CD14-positive monocyte (primary cell): ENCODE measurements at regions not wholly inside any gene's neighbourhood (a gene's known extent, or its start where the extent isn't known, plus 50 kb on each side); places are given as distances from the start of the nearest gene placed in this dataset.
A peak's percentile ranks its signal among the peaks of the same experiment; 100 is the strongest.

Source experiments
- DNase-seq, 3 donors: peaks; one replicate each; pipeline ENCODE4 v3.0.0-alpha.2; 2011 to 2022
- H2AFZ ChIP-seq: 2 replicates; pipeline ENCODE4 v1.6.0; 2012; ENCODE audit warnings: mild to moderate bottlenecking, low read depth, low read length, inconsistent platforms; ENCODE audit not compliant: insufficient read depth, poor library complexity, severe bottlenecking
- H3K27ac ChIP-seq, 2 donors: 1 replicate in 1 of 2; 2 replicates in 1 of 2; pipeline ENCODE4 v1.5.1; 2012 to 2013; ENCODE audit warnings: low read length in 2 of 2, control low read depth in 1 of 2, inconsistent platforms in 1 of 2, low read depth in 1 of 2, mild to moderate bottlenecking in 1 of 2
- H3K27me3 ChIP-seq, 2 donors: one replicate each; pipeline versions ENCODE4 v1.6.0 to v1.6.1; 2011 to 2013; ENCODE audit warnings: low read length in 2 of 2; ENCODE audit not compliant: control insufficient read depth in 2 of 2, insufficient read depth in 2 of 2
- H3K36me3 ChIP-seq, 2 donors: replicated peaks in 1 of 2; 1 replicate in 1 of 2; 2 replicates in 1 of 2; pipeline versions ENCODE4 v1.5.1 to v1.6.1; 2012 to 2013; ENCODE audit warnings: low read length in 2 of 2, control low read depth in 1 of 2, inconsistent platforms in 1 of 2, mild to moderate bottlenecking in 1 of 2; ENCODE audit not compliant: insufficient read depth in 2 of 2, control insufficient read depth in 1 of 2
- H3K4me1 ChIP-seq, 2 donors: 1 replicate in 1 of 2; 2 replicates in 1 of 2; pipeline versions ENCODE4 v1.5.1 to v1.6.1; 2012 to 2013; ENCODE audit warnings: low read length in 2 of 2, control low read depth in 1 of 2, inconsistent platforms in 1 of 2, mild to moderate bottlenecking in 1 of 2, moderate library complexity in 1 of 2; ENCODE audit not compliant: insufficient read depth in 2 of 2, control insufficient read depth in 1 of 2
- H3K4me2 ChIP-seq: replicated peaks from 2 replicates; pipeline ENCODE3; 2012; ENCODE audit warnings: low read length, moderate library complexity, mild to moderate bottlenecking; ENCODE audit not compliant: poor library complexity, severe bottlenecking; ENCODE audit errors: extremely low read depth
- H3K4me3 ChIP-seq, 3 experiments: fragments of 200-600 bp in 1 of 3; sonication (generic) in 1 of 3; replicated peaks in 1 of 3; 1 replicate in 2 of 3; 2 replicates in 1 of 3; pipeline ENCODE4 v1.5.1; 2011 to 2013; ENCODE audit warnings: low read length in 3 of 3, mild to moderate bottlenecking in 3 of 3, control low read depth in 2 of 3, low read depth in 2 of 3, inconsistent platforms in 1 of 3, moderate library complexity in 1 of 3
- H3K79me2 ChIP-seq: 2 replicates; pipeline ENCODE4 v1.6.0; 2012; ENCODE audit warnings: mild to moderate bottlenecking, control low read depth, inconsistent platforms, low read length, moderate library complexity; ENCODE audit not compliant: insufficient read depth
- H3K9ac ChIP-seq: 2 replicates; pipeline ENCODE4 v1.6.0; 2017; ENCODE audit warnings: low read length, mild to moderate bottlenecking; ENCODE audit not compliant: insufficient read depth, poor library complexity, severe bottlenecking
- H3K9me3 ChIP-seq, 2 donors: replicated peaks in 1 of 2; 1 replicate in 1 of 2; 2 replicates in 1 of 2; pipeline versions ENCODE4 v1.5.1 to v1.6.1; 2012 to 2013; ENCODE audit warnings: low read length in 2 of 2, control low read depth in 1 of 2; ENCODE audit not compliant: control insufficient read depth in 1 of 2, insufficient read depth in 1 of 2
- H4K20me1 ChIP-seq: 2 replicates; pipeline ENCODE4 v1.6.0; 2012; ENCODE audit warnings: mild to moderate bottlenecking, low read length, control low read depth, moderate library complexity; ENCODE audit not compliant: insufficient read depth
- H3K27ac Mint-ChIP-seq, 7 donors: one replicate each; pipeline ENCODE4 v1.8.0; 2020; ENCODE audit warnings: mild to moderate bottlenecking in 7 of 7, mixed read lengths in 7 of 7, moderate library complexity in 6 of 7, inconsistent platforms in 2 of 7
- H3K27me3 Mint-ChIP-seq, 3 donors: one replicate each; pipeline ENCODE4 v1.8.0; 2021 to 2022; ENCODE audit warnings: low read depth in 3 of 3, mild to moderate bottlenecking in 3 of 3, mixed read lengths in 3 of 3, moderate library complexity in 3 of 3, inconsistent platforms in 1 of 3
- H3K36me3 Mint-ChIP-seq, 2 donors: one replicate each; pipeline ENCODE4 v1.8.0; 2020; ENCODE audit warnings: mixed read lengths in 2 of 2, inconsistent platforms in 1 of 2, mild to moderate bottlenecking in 1 of 2
- H3K4me1 Mint-ChIP-seq: one replicate; pipeline ENCODE4 v1.8.0; 2020; ENCODE audit warnings: mild to moderate bottlenecking, mixed read lengths
- H3K4me3 Mint-ChIP-seq, 2 donors: one replicate each; pipeline ENCODE4 v1.8.0; 2020; ENCODE audit warnings: mild to moderate bottlenecking in 2 of 2, mixed read lengths in 2 of 2, moderate library complexity in 1 of 2
- H3K9me3 Mint-ChIP-seq, 7 donors: one replicate each; pipeline ENCODE4 v1.8.0; 2020 to 2022; ENCODE audit warnings: mixed read lengths in 7 of 7, mild to moderate bottlenecking in 6 of 7, moderate library complexity in 6 of 7, inconsistent platforms in 2 of 7
- WGBS: methylation state at CpG from one replicate; pipeline ENCODE4 v1.1.5; 2013; ENCODE audit warnings: missing lambda C conversion rate; ENCODE audit not compliant: insufficient coverage; 5-methylcytosine and 5-hydroxymethylcytosine counted together
- intact Hi-C, 2 donors: fragments of 100-400 bp; cut with micrococcal nuclease; formaldehyde crosslinking; loops; one replicate each; pipeline versions ENCODE4 v1.15.0 to v1.15.1; 2023
- TF ChIP-seq, protein P1 (sequence below): fragments of 200-600 bp; IDR thresholded peaks from one replicate; pipeline ENCODE4 v1.8.0; 2022; ENCODE audit warnings: antibody characterized with exemption, mild to moderate bottlenecking

DNA sequence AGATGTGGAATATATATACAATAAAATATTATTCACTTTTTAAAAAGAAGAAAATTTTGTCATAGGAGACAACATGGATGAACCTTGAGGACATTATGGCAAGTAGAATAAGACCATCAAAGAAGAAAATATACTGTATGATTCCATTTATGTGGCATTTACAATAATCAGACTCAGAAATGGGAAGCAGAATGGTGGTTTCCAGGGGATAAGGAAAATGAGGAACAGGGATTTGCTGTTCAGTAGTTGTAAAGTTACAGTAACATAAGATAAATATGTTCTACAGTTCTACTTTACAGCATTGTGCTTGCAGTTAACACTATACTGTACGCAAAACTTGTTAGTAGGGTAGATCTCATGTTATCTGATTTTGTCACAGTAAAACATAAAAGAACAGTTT, 1271.0 kb downstream of the LRFN5 start:
- Mint-ChIP-seq H3K36me3 (no peaks in the 10 kb centered on the region), H3K4me1 (no peaks in the 10 kb centered on the region), H3K27me3 (no peaks in the 10 kb centered on the region), H3K27ac (no peak overlapping the region), H3K4me3 (no peak overlapping the region), H3K9me3 (peaks cover 0 to 2% (median 0%) of the 10 kb centered on the region in 7 donors)
- Histone ChIP-seq H3K9me3 (no peaks in the 10 kb centered on the region), H3K27ac (no peak overlapping the region), H3K36me3 (no peaks in the 10 kb centered on the region), H3K9ac (no peak overlapping the region), H3K4me3 (no peak overlapping the region), H3K4me1 (no peaks in the 10 kb centered on the region), H3K27me3 (no peaks in the 10 kb centered on the region), H3K4me2 (no peak overlapping the region), H2AFZ (no peak overlapping the region), H4K20me1 (no peaks in the 10 kb centered on the region), H3K79me2 (no peaks in the 10 kb centered on the region)
- peak in 1 of 3 donors; percentile 17 for DNase-seq
- no CpG with 5 or more reads among the region's 1 CpG for WGBS
- intact Hi-C loops = no loop called here
- TF ChIP-seq, protein P1, sequence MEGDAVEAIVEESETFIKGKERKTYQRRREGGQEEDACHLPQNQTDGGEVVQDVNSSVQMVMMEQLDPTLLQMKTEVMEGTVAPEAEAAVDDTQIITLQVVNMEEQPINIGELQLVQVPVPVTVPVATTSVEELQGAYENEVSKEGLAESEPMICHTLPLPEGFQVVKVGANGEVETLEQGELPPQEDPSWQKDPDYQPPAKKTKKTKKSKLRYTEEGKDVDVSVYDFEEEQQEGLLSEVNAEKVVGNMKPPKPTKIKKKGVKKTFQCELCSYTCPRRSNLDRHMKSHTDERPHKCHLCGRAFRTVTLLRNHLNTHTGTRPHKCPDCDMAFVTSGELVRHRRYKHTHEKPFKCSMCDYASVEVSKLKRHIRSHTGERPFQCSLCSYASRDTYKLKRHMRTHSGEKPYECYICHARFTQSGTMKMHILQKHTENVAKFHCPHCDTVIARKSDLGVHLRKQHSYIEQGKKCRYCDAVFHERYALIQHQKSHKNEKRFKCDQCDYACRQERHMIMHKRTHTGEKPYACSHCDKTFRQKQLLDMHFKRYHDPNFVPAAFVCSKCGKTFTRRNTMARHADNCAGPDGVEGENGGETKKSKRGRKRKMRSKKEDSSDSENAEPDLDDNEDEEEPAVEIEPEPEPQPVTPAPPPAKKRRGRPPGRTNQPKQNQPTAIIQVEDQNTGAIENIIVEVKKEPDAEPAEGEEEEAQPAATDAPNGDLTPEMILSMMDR = no peak

DNA sequence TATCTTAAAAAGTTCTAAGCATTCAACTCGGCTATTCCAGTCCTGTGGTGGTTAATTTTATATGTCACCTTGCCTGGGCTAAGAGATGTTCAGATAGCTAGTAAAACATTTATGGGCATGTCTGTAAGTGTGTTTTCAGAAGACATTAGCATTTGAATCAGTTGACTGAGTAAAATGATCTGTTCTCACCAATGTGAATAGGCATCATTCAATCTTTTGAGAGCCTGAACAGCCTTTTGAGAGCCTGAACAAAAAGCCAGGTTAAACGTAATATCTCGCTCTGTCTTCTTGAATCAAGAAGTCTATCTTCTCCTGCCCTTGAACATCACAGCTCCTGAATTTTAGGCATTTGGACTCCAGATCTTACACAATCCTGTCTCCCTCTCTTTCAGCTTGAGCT, 1266.1 kb downstream of the LRFN5 start:
- H3K36me3 Mint-ChIP-seq = no peaks in the 10 kb centered on the region
- no peak overlapping the region for H3K9ac ChIP-seq
- no peak overlapping the region for H2AFZ ChIP-seq
- H3K4me3 Mint-ChIP-seq = no peak overlapping the region
- no peak overlapping the region for H3K27ac Mint-ChIP-seq
- intact Hi-C loops = no loop called here
- TF ChIP-seq, protein P1 = no peak
- no peaks in the 10 kb centered on the region for H3K4me1 Mint-ChIP-seq
- H3K4me1 ChIP-seq = no peaks in the 10 kb centered on the region
- DNase-seq = no peak
- H3K27me3 ChIP-seq = no peaks in the 10 kb centered on the region
- no peak overlapping the region for H3K27ac ChIP-seq
- H3K36me3 ChIP-seq = no peaks in the 10 kb centered on the region
- no peak overlapping the region for H3K4me3 ChIP-seq
- 88% methylated on average over 2 of the region's 3 CpGs for WGBS
- H3K4me2 ChIP-seq = no peak overlapping the region
- peaks cover 0 to 3% (median 2%) of the 10 kb centered on the region in 3 donors for H3K27me3 Mint-ChIP-seq
- H3K9me3 ChIP-seq = no peaks in the 10 kb centered on the region
- no peaks in the 10 kb centered on the region for H4K20me1 ChIP-seq
- H3K79me2 ChIP-seq = no peaks in the 10 kb centered on the region
- peaks cover 0 to 6% (median 0%) of the 10 kb centered on the region in 7 donors for H3K9me3 Mint-ChIP-seq
